Heart right ventricle (tissue), 16 donors: ENCODE measurements at regions not wholly inside any gene's neighbourhood (a gene's known extent, or its start where the extent isn't known, plus 50 kb on each side); places are given as distances from the start of the nearest gene placed in this dataset.

Source experiments
- ATAC-seq, 8 donors: fragments of 200-7000 bp; cut with Tn5 transposase; one replicate each; pipeline ENCODE4 v1.9.1; 2020; ENCODE audit warnings: mild to moderate bottlenecking in 8 of 8, moderate library complexity in 8 of 8, moderate number of reproducible peaks in 1 of 8
- DNase-seq, 2 donors: peaks; one replicate each; pipeline ENCODE4 v3.0.0-alpha.2; 2020
- H3K27ac ChIP-seq, 10 donors: fragments of 200-600 bp; sonication (generic) in 2 of 10; one replicate each; pipeline versions ENCODE4 v1.5.0 to v1.8.0; 2020 to 2022; ENCODE audit warnings: mild to moderate bottlenecking in 3 of 10
- H3K27me3 ChIP-seq, 7 donors: fragments of 200-600 bp; one replicate each; pipeline ENCODE4 v1.8.0; 2021 to 2022; ENCODE audit warnings: mild to moderate bottlenecking in 2 of 7
- H3K36me3 ChIP-seq, 9 donors: fragments of 200-600 bp; sonication (generic) in 1 of 9; one replicate each; pipeline versions ENCODE4 v1.5.0 to v1.8.0; 2020 to 2022; ENCODE audit warnings: mild to moderate bottlenecking in 2 of 9
- H3K4me1 ChIP-seq, 9 donors: fragments of 200-600 bp; sonication (generic) in 1 of 9; one replicate each; pipeline versions ENCODE4 v1.5.0 to v1.8.0; 2020 to 2022; ENCODE audit warnings: mild to moderate bottlenecking in 4 of 9
- H3K4me3 ChIP-seq, 10 donors: fragments of 200-600 bp; sonication (generic) in 2 of 10; one replicate each; pipeline versions ENCODE4 v1.5.0 to v1.8.0; 2020 to 2022; ENCODE audit warnings: mild to moderate bottlenecking in 7 of 10, moderate library complexity in 2 of 10
- H3K9me3 ChIP-seq, 11 donors: fragments of 200-600 bp in 10 of 11; sonication (generic) in 2 of 11; one replicate each; pipeline versions ENCODE4 v1.5.0 to v1.8.0; 2013 to 2022; ENCODE audit warnings: mild to moderate bottlenecking in 2 of 11, control low read depth in 1 of 11, moderate library complexity in 1 of 11
- CTCF ChIP-seq, 9 donors: fragments of 200-600 bp; sonication (generic) in 2 of 9; IDR thresholded peaks; one replicate each; pipeline versions ENCODE4 v1.5.0 to v1.8.0; 2021 to 2022; ENCODE audit warnings: antibody characterized with exemption in 9 of 9, mild to moderate bottlenecking in 5 of 9, moderate library complexity in 1 of 9
- WGBS, 2 donors: extraction: QIAGEN DNeasy Blood & Tissue Kit; methylation state at CpG; one replicate each; pipeline ENCODE4 v1.1.7; 2013; ENCODE audit warnings: inconsistent platforms in 1 of 2; 5-methylcytosine and 5-hydroxymethylcytosine counted together
- intact Hi-C, 10 donors: fragments of 100-400 bp; cut with DNase I; formaldehyde crosslinking; loops; one replicate each; pipeline versions ENCODE4 v1.11.1 to v1.14.2; 2022
- donor health status: Arrhythmogenic right ventricular cardiomyopathy.
- donor health status: ischemic (EF 13 %, LVEDD 7.1; RV severe dilation, severe dysfunction).
- donor health status: healthy with polysubstance abuse.
- donor health status: DM: no; HTN: yes; CAD: no.
- donor health status: DM: no; HTN: no; CAD: no.
- donor health status: ischemic (EF 25% LVEDD 6.9; RV normal size, moderate dysfunction).
- donor health status: ischemic (EF 25% LVEDD 5.7; RV mildly dilated, moderate dysfunction).
- donor health status: healthy.
- donor health status: DM: yes; HTN: yes; CAD: no.
- donor health status: Ischemic cardiomyopathy.
- donor health status: ischemic (EF 35%, LVEDD 5.7; RV mildly dilated, moderate dysfunction).
- donor health status: nonischemic (EF 11% LVEDD 7.7; RV severe dilation, severe dysfunction).
- donor health status: DM: yes; HTN: yes; CAD: no.
- donor health status: PGD.
- donor health status: ischemic (EF 29% LVEDD 5.4; RV normal size, mild dysfunction).
- donor health status: nonischemic (EF 23%, LVEDD 6.1; RV moderate dilation, normal function).

- peak in 7 of 9 donors; percentile 13 to 38 (median 22) for TF ChIP-seq CTCF (IDR thresholded peaks at IDR 0.05)
- no peak overlapping the region for H3K27ac ChIP-seq
- H3K4me3 ChIP-seq, result no peak overlapping the region
- H3K4me1 ChIP-seq, result no peaks in the 10 kb centered on the region
- H3K9me3 ChIP-seq, result no peaks in the 10 kb centered on the region
- ATAC-seq (no peak), DNase-seq (no peak)
- no peaks in the 10 kb centered on the region for H3K27me3 ChIP-seq
- intact Hi-C loops, result no loop called here
- no peaks in the 10 kb centered on the region for H3K36me3 ChIP-seq
These were observed 120.2 kb upstream of the CTTNBP2 start for GRCh38 chr7:117993377-117994003.

- ATAC-seq (no peak), DNase-seq (no peak)
- no peak for TF ChIP-seq CTCF (IDR thresholded peaks at IDR 0.05)
- H3K4me3 ChIP-seq, result no peak overlapping the region
- intact Hi-C loops, result no loop called here
- no peak overlapping the region for H3K27ac ChIP-seq
- no peaks in the 10 kb centered on the region for H3K27me3 ChIP-seq
- 76 to 87% methylated on average over 8 of the region's 8 CpGs for WGBS, 2 donors
- H3K36me3 ChIP-seq, result no peaks in the 10 kb centered on the region
- H3K4me1 ChIP-seq, result no peaks in the 10 kb centered on the region
- no peaks in the 10 kb centered on the region for H3K9me3 ChIP-seq
These were observed 122.8 kb upstream of the CTTNBP2 start for GRCh38 chr7:117995850-117996650.

GRCh38 chr7:117997862-117998825, 124.9 kb upstream of the CTTNBP2 start:
- Histone ChIP-seq H3K27ac (no peak overlapping the region), H3K27me3 (peaks cover 0 to 6% (median 0%) of the 10 kb centered on the region in 7 donors), H3K36me3 (no peaks in the 10 kb centered on the region), H3K4me1 (no peaks in the 10 kb centered on the region), H3K4me3 (no peak overlapping the region), H3K9me3 (no peaks in the 10 kb centered on the region)
- intact Hi-C loops, result no loop called here
- WGBS, 2 donors, result 79 to 85% methylated on average over 7 of the region's 7 CpGs
- ATAC-seq, result no peak
- TF ChIP-seq CTCF (IDR thresholded peaks at IDR 0.05), result no peak
- no peak for DNase-seq

- intact Hi-C loops, result no loop called here
- WGBS, 2 donors, result 87 to 92% methylated on average over 6 of the region's 6 CpGs
- TF ChIP-seq CTCF (IDR thresholded peaks at IDR 0.05), result no peak
- H3K27me3 ChIP-seq, result peaks cover 0 to 10% (median 0%) of the 10 kb centered on the region in 7 donors
- no peaks in the 10 kb centered on the region for H3K9me3 ChIP-seq
- ATAC-seq (no peak), DNase-seq (no peak)
- no peaks in the 10 kb centered on the region for H3K36me3 ChIP-seq
- H3K27ac ChIP-seq, result no peak overlapping the region
- H3K4me1 ChIP-seq, result no peaks in the 10 kb centered on the region
- H3K4me3 ChIP-seq, result no peak overlapping the region
These were observed 127.4 kb upstream of the CTTNBP2 start for GRCh38 chr7:118000480-118001202.
